Stimulated activated CD4-positive, alpha-beta T cell treated with anti-CD3 and anti-CD28 coated beads, Interleukin-1b, Interleukin-23, amount 100 ng/mL, for 1 hour (primary cell): ENCODE measurements at regions not wholly inside any gene's neighbourhood (a gene's known extent, or its start where the extent isn't known, plus 50 kb on each side); places are given as distances from the start of the nearest gene placed in this dataset.
"Not testable (repeated sequence)": the region's sequence is repeated elsewhere in the genome, so short reads cannot be mapped to it uniquely, and the experiment has no call there.

Experiments
- DNase-seq, 2 donors: peaks; one replicate each; pipeline ENCODE4 v3.0.0-alpha.2; 2020; ENCODE audit warnings: low read depth in 2 of 2

DNA sequence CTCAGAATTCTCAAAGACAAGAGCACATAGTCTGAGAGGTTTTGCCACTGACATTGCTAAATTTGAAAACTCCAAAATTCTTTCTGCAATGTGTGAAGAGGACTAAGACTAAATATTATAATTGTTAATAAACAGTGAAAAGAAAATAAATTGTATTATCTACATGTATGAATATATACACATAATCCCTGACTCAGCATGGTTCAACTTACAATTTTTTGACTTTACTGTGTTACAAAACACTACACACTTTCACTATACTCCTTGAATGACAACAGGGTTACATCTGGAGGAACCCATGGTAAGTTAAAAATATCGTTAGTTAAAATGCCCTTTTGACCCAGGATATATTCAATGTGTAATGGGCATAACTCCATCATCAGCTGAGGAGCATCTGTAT is 2017.2 kb upstream of the TENM3 start:
- no peak for DNase-seq

DNA sequence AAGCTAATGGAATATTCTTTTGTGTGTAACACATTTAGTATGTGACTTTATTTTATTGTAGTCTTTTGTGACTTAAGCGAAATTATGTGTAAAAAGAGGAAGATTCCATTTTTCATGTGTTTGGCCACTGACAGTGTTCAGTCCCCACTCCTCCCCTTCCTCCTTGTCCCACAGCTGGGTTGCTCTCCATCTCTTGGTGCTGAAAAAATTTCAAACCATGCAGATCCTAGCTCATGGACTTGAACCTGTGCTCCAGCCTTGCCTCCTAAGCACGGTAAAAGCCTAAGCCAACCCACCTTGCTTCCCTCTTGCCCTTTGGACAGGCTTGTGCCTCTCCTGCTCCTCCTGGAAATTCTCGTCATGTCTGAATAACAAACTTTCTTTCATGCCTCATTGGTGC is 2008.5 kb upstream of the TENM3 start:
- no peak for DNase-seq

DNA sequence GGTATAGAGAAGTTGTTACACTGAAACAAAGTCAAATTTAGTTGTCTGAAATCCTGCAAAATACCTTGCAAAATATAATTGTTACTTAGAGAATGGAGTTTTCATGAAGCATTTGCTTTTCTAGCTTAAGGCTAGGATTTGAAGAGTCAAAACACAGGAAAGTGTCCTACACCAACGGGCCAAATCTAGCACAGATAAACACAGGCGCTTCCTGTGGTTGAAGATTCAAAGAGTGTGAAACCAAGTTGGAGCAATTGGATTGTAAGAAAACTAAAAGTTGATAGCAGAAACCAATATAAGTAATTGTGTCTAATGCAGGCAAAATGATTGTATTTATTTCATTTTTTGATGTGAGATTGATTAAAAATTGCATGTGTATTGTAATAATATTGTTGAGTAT is 2002.5 kb upstream of the TENM3 start:
- DNase-seq, result no peak

DNA sequence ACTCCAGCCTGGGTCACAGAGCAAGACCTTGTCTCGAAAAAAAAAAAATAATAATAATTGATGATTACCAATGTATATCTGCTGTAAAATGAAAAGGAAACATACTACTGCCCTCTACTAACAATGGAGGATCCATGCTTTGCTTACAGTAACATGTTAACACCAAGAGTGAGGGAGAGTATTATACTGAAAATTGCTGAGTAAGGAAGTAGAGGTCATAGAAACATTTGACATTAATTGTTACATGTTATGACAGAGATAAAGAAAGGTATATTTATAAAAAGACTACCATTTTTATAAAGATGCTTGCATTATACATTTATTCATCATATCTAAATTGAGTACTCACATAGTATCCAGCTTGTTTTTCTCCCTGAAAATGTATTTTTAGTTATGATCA is 1989.8 kb upstream of the TENM3 start:
- no peak for DNase-seq

DNA sequence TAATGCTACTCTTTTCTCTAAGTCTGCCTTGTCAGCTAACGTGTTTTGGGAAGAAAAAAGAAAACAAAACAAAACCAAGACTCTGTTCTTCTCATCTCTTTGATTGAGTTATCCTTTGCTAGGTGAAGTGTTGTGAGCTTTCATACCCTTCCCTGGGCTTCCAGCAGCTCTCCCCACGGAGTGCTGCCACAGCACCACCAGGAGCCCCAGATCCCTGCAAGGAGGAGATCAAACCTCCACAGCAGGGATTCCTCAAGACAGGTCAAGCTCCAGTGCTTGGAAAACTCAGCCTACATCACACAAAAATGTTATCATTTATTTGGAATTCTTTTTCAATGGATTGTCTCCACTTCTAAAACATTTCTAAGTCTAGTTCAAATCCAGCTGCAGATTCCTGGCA is 1981.9 kb upstream of the TENM3 start:
- no peak for DNase-seq

DNA sequence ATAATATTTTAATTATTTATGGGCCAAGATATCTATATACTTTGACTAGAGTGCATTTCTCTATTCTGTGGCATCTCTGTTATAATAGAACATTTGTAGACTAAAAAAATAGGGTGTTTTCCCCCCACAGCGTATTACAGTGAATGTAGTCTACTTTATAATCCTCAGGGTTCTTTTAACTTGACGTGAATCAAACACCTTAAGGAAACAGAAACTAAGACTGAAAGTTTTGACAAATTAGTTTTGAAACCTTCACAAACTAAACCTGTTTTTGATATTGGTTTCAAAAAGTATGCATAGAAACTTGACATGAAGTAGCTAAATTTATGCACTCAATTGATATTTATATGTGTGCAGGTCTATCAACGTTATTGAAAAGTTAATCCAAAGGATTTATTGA is 1963.1 kb upstream of the TENM3 start:
- no peak for DNase-seq

DNA sequence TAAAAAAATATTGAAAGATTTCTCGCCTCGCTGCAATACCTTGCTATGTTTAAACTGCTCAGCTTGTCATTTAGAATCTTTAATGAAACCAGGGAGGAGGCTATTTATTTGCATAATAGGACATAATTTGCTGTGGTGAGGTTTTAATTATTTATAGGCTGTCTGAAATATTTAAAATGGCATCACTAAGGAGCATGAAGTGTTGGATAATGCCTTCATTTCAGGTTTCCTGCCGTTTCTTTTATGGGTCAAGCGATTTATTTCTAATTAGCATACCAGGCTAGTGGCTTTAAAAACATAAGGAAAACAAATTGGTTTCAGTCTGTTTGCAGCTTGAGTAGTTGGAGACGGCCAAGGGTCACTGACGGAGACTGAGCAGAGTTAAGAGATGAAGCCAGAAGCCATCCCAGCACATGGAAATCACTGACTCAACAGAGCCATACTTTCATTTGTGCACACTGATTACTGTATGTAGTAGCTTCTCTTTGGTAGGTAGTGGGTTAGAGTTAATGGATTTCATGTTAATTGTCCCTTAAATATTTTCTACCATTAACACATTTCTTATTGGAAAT is 1962.4 kb upstream of the TENM3 start:
- no peak for DNase-seq

DNA sequence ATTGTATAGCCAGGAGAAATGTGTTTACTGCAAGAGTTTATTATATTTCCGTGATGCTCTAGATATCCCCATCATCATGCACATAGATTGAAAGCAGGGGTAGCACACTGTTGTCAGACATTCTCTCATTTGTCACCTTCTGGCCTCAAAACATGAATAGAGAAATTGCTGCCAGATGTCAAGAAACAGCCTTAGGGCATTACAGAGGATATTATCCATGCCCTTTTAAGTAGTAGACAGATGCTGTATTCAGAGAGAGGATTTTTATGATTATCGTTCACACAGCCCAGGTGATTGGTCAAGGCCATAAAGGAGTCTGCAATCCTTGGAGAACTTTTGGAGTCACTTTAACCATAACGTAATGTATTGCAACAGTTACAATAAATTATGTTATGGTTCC is 1961.5 kb upstream of the TENM3 start:
- no peak for DNase-seq

DNA sequence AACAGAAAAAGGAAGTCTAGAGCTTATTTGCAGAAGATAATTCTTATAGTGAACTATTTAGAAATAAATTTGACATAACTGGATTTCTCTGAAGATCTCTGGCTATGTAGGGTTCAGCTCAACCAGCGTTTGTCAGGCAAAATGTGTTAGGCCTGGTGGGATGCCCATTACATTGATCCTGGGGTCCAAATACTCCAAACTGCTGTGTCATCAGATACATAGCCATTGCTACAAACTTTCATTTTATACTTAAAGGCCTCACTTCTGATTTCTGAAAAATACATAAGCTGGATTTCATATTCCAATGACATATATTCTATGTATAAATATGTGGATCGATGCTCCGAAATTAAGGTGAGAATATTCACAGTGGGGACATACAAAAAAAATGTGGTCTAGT is 1958.9 kb upstream of the TENM3 start:
- no peak for DNase-seq

DNA sequence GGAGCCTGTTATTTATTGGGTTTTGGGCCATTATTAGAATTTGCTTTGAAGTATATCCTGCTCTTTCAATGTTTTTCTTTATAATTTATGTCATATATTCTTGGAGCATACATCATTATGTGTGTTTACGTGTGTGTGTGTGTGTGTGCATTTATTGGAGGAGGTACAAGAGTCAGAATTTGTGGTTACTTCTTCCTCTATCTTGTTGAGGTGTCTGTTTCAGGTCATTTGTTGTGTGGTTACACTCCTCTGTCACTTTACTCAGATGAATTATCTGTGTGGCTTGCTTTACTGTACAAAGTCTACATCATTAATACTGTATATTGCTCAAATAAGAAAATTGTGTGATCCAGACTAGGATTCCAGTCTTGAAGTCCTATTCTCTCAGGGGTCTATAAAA is 1957.4 kb upstream of the TENM3 start:
- no peak for DNase-seq

DNA sequence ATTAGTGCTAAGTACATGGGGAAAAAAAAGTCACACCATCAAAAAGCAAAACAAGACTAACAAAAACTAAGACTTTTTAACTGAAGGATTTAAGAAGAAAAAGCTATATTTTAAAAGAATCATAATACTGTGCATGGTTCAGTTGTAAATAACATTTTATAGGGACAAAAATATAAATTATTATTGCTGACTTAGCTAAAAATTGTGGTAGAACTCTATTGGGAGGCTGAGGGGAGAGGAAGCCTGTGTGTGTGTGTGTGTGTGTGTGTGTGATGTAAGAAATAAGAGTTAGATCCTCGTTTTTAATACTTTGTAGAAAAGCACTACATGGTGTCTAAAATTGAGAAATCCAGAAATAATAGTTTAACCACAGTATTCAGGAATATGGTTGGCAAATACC is 1950.9 kb upstream of the TENM3 start:
- no peak for DNase-seq

DNA sequence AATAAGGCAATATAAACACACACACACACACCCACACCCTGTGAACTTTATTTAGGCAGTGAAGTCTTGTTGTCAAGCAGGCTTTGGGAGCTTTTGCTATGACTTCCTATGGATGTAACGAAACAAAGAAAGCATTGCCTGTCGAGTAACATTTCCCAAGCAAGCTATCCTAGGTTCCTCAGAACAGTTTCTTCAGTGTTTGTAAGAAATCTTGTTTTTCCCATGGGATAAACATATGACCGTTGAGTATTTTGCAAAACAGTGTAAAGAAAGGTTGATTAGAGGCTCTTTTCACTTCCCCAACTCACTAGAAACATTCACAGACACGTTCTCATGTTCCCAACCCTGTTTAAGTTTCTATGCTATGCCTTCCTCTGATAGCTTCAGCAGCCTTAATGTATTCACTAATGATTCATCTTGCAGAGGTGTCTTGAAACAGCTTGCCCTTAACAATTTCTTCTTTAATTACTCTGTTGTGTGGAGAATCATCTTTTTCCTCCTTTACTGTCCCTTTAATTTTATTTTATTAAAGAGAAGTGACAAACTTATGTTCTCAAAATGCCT is 1947.1 kb upstream of the TENM3 start:
- no peak for DNase-seq

DNA sequence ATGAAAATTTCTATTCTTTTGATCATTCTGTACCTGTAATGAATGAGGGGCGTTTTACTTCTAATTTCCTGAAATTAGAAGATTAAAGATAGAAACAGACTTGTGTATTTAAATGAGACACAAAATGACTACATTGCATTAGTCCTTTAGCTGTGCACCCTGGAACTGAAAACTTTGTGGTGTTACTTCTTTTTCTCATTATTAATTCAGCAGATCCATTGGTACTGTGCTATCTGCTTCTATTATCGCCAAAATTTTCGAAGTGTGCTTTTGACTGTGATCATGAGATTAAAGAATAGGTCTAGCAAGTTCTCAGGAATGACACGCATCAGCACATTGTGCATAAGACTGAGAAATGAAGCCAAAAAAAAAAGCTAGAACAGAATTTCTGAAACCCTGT is 1938.9 kb upstream of the TENM3 start:
- DNase-seq, result no peak

DNA sequence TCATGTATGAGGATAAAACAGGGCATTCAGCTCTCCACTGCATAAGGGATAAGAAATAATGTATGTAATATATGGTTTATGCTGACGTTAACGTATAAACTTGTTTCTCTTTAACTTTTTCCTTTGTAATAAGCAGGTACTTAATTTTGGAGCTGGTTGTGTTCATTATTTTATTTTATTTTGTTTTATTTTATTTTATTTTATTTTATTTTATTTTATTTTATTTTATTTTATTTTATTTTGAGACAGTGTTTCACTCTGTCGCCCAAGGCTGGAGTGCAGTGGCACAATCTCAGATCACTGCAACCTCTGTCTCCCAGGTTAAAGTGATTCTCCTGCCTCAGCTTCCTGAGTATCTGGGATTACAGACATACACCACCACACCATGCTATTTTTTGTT is 1932.6 kb upstream of the TENM3 start:
- no peak for DNase-seq

DNA sequence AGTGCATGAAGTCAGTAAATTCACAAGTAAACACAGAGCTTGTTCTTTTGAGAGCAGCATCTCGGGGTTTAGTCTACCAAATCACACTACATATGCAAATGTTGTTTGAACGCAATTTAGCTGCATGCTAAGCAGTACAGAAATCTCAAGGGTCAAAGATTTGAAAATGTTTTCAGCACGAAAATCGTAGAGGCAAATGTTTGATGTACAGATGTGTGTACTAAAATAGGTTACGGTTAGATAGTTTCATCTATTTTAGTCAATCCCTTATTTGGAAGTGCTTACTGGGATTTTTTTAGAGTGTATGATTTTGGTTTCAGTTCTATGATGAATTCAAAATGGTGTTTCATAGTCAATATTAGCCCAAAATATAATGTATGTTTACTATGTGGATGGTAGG is 1928.2 kb upstream of the TENM3 start:
- DNase-seq, result no peak

DNA sequence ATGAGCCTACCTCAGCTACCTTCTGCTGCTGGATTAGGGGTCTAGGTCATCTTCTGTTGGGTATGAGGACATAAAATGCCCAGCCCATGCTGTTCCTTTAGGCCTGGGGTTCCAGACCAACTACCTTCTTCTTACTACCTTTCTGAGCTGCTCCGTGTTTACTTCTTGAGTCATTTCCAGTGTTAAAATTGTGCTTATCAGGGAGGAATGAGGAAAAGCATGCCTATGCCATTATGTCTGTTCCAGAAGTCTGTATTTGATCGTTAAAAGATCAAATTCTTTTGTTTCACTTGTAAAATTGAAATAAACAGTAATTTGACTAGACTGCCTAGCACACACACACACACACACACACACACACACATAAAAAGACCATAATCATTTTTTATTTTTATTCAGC is 1912.7 kb upstream of the TENM3 start:
- no peak for DNase-seq

DNA sequence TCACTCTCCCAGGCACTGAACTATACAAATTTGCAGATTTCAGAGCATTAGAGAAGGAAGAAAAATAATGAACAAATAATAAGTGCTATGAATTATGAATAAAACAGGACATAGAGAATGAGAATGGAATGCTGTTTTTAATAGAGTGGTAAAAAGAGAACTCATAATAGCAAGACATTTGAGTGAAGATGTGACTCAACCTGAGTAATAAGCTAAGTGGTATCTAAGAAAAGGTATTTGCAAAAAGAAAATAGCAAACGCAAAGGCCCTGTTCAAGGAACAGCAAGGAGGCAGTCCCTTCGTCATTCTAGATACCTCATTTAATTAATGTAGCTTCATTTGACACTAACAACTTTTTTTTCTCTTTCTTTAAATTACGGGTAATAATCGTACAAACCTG is 1910.0 kb upstream of the TENM3 start:
- no peak for DNase-seq

DNA sequence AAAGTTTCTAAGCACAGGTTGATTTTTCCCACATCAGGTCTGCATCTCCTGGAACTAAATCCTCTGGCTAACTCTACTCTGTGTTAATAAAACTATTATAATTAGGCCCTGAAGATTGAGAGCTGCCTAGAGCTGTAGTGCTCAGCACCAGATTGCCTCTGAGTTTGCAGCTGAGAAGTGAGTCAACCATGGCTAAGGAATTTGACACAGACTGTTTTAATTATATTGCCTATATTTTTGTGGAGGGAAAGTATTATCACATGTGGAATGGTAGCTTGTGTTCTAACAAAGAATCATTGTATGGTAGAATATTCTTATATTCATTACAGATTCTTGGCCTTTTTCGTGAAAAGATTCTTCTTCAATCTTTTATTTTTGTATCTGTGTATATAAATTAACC is 1907.6 kb upstream of the TENM3 start:
- no peak for DNase-seq

DNA sequence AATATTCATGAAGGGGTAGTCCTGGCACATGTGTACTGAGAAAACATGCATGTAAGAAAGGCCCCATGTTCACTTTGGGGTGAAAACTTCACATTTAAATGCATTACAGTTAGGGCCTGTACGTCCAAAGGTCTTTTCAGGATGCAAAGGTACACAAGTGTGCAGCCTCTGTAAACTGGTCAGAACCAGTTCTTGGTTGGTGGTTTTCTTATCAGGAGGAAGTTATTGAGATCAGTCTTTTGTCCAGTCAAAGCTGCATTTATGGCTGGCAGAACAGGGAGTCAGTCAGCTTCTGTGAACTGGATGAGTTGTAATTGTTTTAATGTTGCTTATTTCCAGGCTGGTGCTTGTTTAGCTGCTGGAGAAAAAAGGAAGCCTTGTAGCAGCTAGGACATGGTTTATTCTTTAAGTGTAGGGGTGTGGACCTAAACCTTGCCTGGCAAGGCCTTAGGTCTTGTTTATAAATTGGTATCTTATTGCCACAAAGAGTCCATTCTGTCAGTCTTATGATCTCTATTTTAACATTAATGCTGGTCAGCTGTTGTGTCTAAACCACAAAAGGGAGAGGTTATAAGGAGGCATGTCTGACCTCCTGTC is 1906.6 kb upstream of the TENM3 start:
- DNase-seq, result no peak

DNA sequence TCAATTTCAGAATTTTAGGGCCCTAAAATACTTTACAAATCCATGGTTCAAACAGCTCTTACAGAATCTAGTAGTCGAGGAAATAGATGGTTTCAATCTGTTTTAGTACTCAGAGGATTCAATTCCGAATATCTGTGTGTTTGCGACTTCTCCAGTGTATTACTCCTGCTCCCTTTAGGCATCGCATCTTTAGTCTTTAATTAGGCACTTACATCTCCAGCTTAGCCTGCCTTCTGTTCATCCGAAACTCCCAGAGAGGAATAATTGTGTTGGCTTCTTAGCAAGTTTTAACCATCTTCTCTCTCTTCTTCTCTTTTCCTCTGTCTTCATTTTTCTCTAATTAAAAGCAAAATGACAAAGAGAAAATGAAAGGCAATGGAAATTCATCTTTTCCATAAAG is 1901.3 kb upstream of the TENM3 start:
- DNase-seq, result no peak

DNA sequence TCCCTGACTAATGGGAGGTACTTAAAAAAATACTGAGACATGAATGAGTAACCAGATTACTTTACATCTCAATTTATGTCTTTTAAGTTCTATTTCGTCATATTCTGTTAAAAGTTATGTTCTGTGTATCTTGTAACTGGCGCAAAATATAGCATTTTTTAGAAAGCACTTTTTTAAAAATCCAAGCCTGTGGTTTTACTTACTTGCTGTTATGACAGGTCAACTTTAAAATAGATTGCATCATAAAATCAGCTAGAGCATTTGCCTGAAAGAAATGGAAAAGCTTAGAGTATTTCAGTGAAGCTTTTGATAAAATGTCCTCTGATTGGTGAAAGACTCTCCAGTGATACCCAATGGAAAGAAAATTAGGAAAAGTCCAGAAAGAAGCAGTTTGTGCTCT is 1892.3 kb upstream of the TENM3 start:
- no peak for DNase-seq

DNA sequence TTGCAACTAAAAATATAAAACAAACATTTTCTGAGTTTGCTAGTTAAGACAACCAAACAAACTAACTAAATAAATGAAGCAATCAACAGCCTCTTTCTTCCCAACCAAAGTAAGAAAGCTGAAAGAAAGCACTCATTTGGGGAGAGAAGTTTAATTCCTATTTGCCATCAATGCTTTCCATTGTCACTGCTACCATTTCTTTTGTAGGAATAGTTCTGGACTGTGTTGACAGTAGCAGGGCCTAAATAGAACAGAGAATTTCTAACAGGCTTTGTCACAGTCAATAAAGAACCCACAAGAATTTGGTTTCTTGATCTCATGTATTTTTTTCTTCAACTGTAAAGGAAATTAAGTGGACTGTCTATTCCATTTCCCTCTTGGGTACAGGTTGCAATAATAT is 1886.4 kb upstream of the TENM3 start:
- no peak for DNase-seq

DNA sequence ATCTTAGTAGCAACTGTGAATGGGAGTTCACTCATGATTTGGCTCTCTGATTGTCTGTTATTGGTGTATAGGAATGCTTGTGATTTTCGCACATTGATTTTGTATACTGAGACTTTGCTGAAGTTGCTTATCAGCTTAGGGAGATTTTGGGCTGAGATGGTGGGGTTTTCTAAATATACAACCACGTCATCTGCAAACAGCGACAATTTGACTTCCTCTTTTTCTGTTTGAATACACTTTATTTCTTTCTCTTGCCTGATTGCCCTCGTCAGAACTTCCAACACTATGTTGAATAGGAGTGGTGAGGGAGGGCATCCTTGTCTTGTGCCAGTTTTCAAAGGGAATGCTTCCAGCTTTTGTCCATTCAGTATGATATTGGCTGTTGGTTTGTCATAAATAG is 1883.1 kb upstream of the TENM3 start:
- DNase-seq, result not testable (repeated sequence)

DNA sequence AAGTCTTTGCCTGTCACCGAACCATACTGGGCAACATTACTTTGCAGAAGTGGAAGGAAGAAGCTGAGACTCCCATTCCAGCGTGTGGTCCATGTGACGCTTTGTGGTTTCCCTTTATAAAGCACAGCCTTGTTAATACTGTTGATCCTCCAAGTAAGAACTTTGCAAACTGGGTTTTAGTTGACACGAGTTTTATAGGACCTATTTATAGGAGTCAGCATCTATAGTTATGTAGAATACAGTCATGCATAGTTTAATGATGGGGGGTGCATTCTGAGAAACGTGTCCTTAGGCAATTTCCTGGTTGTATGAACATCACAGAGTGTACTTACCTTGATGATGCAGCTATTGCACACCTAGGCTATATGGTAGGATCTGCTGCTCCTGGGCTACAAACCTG is 1879.4 kb upstream of the TENM3 start:
- DNase-seq, result no peak
